ENCODE measurements at regions not wholly inside any gene's neighbourhood (a gene's known extent, or its start where the extent isn't known, plus 50 kb on each side); places are given as distances from the start of the nearest gene placed in this dataset.
"Not testable (repeated sequence)": the region's sequence is repeated elsewhere in the genome, so short reads cannot be mapped to it uniquely, and the experiment has no call there.

GRCh38 chr6:67630146-67630545 lies 1004.9 kb upstream of the ADGRB3 start:
- no peak for DNase-seq

DNA sequence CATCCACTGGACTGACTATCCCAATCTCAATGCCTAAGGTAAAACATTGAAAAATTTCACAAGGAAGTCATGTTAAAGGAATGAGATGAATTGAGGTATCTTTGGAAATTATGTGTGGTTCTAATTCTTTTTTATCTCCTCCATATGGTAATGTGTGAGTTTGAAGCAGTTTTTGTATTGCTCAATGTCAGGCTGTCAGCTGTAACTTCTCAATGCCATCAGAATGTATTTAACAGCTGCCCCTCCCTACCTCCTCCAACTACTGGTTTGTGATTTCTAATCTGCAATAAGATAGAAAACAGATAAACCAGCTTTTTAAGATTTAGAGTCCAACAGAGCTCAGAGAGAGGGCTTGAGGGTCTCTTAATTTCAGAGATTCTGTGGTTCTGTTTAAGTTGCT lies 1005.8 kb upstream of the ADGRB3 start:
- DNase-seq: no peak

DNA sequence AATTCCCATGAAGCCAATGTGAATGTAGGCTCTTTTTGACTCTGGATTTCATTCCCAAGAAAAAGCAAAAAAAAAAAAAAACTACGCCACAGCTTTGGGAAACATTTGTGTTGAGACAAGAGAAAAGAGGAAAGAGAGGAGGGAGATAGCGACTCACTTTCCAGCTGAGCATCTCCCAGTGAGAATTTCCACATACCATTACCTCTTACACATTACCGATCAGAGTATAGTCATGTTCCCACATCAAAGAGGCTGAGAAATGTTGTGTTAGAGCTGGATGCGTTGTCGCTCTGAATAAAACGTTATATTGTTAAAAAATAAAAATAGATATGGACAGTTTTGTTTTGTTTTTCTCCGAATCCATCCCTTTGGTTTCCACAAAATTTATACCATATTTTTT lies 1019.3 kb upstream of the ADGRB3 start:
- no peak for DNase-seq

- DNase-seq: no peak
Observed at GRCh38 chr6:67608099-67608749, 1026.9 kb upstream of the ADGRB3 start.

GRCh38 chr6:67606906-67607828 lies 1027.9 kb upstream of the ADGRB3 start:
- peak; percentile 19 for DNase-seq

- DNase-seq: no peak
Observed at GRCh38 chr6:67594366-67594765, 1040.7 kb upstream of the ADGRB3 start.

- no peak for DNase-seq
Observed at GRCh38 chr6:67593247-67593646, 1041.8 kb upstream of the ADGRB3 start.

DNA sequence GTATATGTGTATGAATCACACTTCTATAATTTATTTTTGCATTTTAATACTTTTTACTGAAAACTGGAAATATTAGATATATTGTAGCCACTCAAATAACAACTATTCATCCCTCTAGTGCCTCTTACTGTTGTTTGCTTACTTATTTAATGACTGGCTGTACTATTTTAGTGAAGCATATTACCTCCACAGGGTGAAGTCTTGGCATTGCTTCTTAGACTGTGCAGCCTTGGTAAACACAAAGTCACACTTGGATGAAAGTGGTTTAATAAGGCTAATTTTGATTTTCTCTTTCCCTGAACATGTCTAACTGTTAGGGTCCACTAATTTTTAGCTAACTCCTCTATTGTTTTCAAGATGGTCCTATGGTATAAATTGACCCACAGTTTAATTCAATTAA lies 1043.2 kb upstream of the ADGRB3 start:
- no peak for DNase-seq

- no peak for DNase-seq
Observed at GRCh38 chr6:67567842-67568241, 1067.2 kb upstream of the ADGRB3 start.

DNA sequence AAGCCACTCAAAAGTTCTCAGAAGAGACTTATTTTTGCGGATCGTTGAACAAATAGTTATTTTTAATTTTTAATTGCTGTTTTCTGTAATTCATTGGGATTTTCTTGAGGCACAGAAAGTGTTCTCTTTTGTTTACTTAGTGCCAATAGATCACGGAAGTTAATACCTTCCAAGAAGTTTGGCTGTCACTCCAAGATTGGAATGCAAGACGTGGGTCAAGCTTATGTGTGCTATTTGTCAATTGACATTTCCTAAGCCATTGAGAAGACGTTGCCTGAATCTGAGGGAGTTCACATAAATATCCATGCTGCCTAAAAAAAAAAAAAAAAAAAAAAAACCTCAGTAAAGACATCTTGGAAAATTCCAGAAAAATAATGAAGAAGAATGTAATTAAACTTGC lies 1071.4 kb upstream of the ADGRB3 start:
- DNase-seq: no peak

- no peak for DNase-seq
Observed at GRCh38 chr6:67560068-67560467, 1075.0 kb upstream of the ADGRB3 start.

DNA sequence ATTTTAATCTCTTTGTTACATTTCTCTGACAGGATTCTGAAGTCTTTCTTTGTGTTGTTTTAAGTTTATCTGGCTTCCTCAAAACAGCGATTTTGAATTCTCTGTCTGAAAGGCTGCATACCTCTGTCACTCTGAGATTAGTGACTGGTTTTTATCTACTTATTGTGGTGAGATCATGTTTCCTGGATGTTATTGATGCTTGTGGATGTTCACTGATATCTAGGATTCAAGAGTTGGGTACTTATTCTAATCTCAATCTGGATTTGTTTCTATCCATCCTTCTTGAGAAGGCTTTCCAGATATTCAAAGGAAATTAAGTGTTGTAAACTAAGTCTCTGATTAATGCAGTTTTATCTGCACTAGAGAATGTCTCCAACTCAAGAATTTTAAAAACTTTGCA lies 1076.1 kb upstream of the ADGRB3 start:
- no peak for DNase-seq

DNA sequence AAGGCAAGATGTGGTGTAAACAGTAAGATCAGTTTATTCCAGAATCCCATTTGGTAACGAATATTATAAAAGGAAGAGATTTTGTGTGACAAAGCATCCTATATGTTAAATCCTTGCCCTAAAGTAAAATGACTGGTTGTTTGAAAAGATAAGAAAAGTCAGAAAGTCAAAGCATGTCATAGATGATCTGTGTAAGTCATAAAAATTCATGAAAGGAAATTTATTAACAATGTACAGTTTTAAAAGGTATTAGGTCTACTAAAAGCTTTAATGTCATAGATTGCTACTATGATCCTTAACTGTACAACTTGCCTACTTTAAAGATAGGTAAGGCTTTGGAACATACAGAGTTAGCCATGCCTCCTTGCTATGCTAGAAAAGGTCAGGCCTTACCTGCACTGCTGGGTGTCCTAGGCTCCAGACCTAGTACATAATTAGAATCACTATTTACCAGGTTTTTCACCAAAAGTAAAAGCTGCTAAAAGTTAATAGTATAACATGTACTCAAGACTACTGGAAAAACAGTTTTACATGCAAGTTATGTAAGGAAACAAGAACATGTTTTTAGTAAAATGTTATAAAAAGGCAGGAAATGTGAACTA lies 1090.1 kb upstream of the ADGRB3 start:
- DNase-seq: no peak

- no peak for DNase-seq
Observed at GRCh38 chr6:67541586-67541985, 1093.5 kb upstream of the ADGRB3 start.

GRCh38 chr6:67538032-67538431 lies 1097.0 kb upstream of the ADGRB3 start:
- no peak for DNase-seq

DNA sequence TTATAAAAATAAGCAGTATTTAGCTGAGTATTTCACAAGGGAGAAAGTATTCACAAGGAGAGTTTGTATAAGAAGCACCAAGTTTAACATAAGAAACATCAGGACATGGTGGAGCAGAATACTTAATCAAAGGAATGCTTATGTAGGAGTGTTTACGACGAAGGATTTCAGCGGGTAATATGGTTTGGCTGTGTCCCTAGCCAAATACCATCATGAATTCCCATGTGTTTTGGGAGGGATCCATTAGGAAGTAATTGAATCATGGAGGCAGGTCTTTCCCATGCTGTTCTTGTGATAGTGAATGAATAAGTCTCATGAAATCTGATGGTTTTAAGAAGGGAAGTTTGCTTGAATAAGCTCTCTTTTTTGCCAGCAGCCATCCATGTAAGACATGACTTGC lies 1099.1 kb upstream of the ADGRB3 start:
- no peak for DNase-seq

- DNase-seq: no peak
Observed at GRCh38 chr6:67506352-67506751, 1128.7 kb upstream of the ADGRB3 start.

DNA sequence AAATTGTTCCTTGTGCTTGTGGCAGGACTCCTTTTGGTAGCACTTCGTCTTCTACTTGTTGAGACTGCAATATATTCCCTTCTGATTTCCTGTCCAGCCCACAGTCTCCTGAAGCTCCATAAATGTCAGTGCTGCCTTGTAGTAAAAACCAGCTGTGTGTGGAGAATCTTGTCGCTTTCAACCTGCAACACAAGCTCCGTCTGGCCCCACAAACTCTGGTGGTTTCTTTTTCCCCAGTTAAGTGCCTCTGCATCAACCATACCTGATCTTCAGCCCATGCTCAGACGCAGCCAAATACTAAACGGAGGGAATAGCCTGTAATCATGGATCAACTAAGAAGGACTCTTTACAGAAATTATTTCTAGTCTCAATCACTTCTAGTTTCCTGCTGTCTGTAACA lies 1133.3 kb upstream of the ADGRB3 start:
- DNase-seq: no peak

- no peak for DNase-seq
Observed at GRCh38 chr6:67497749-67498148, 1137.3 kb upstream of the ADGRB3 start.

DNA sequence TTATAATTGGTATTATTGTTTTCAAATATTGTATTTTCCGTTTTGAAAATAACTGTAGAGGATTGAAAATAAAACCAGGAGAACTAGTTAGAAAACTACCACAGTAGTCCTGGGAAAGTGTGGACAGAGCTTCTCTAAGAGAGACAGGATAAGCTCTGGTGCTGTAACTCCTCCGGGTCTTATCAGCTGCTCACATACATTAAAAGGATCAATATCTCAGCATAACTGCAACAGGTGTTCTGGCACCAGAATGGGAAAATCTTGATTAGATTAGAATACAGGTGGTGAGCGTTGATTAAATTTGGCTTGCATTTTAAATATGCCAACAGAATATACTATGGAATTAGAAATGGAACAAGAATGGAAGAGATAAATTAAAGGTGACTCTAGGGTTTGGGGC lies 1138.9 kb upstream of the ADGRB3 start:
- no peak for DNase-seq

DNA sequence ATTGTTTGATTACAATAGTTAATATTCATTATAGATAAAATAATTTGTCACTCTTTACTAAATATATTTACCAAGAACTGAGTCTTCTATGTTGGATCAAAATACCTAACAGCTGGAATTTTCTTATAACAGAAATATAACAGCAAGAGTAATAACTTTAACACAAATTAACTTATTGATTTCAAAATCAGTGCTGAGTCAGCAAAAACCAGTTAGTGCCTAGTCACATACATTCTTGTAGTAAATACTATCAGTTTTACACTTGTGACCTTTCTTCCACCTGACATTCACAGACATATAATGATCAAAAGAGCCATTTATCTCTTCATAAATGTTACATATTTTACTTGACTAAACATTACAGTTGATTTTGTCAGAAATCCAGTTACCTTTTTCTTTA lies 1141.4 kb upstream of the ADGRB3 start:
- DNase-seq: no peak

DNA sequence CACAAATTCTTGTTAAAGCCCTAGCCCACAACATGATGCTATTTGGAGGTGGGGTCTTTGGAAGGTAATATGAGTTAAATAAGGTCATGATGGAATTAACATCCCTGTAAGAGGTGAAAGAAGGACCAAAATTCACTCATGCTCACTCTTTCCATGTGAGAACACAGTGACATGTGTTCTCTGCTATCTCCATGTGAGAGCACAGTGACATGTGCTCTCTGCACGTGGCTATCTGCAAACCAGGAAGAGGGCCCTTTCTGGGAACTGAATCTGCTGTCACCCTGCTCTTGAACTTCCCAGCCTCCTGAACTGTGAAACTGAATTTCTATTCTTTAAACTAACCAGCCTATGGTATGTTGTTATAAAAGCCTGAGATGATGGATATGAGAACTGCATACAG lies 1159.4 kb upstream of the ADGRB3 start:
- DNase-seq: no peak

DNA sequence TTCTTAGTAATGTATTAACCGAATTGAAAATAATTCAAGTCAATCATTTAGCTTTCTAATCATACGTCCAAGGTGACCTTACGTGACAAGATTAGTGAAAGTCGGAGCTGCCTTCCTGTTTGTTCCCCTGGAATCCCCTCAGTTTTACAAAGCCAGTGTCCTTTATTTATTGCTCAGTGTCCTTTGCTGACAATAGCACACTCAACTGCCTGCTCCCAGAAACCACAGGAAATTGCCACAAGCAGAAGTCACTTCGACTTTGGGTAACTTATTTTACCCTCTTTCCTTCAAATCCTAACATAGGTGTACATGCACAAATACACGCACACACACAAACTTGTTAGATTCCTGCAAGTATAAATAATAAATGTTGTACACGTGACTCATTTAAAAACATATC lies 1167.7 kb upstream of the ADGRB3 start:
- DNase-seq: no peak

DNA sequence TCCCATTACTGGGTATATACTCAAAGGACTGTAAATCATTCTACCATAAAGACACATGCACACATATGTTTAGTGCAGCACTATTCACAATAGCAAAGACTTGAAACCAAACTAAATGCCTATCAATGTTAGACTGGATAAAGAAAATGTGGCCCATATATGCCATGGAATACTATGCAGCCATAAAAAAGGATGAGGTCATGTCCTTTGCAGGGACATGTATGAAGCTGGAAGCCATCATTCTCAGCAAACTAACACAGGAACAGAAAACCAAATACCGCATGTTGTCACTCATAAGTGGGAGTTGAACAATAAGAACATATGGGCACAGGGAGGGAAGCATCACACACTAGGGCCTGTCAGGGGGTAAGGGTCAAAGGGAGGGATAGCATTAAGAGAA lies 1172.4 kb upstream of the ADGRB3 start:
- DNase-seq: not testable (repeated sequence)
